SK-N-MC (cell line): ENCODE measurements at regions not wholly inside any gene's neighbourhood (a gene's known extent, or its start where the extent isn't known, plus 50 kb on each side); places are given as distances from the start of the nearest gene placed in this dataset.

ENCODE experiments used
- EZH2 ChIP-seq: fragments of 200-600 bp; sonication (generic); IDR thresholded peaks from one replicate; pipeline ENCODE4 v1.6.1; 2017; ENCODE audit warnings: antibody characterized with exemption
- FOXP2 ChIP-seq: optimal IDR thresholded peaks from 2 replicates; pipeline ENCODE3; 2011; ENCODE audit warnings: mild to moderate bottlenecking, moderate library complexity; ENCODE audit not compliant: insufficient read depth; ENCODE audit errors: extremely low read length, control extremely low read depth
- POLR2AphosphoS5 ChIP-seq: IDR thresholded peaks from 2 replicates; pipeline ENCODE4 v1.6.1; 2012; ENCODE audit warnings: mild to moderate bottlenecking, low read depth, low read length, borderline replicate concordance

DNA sequence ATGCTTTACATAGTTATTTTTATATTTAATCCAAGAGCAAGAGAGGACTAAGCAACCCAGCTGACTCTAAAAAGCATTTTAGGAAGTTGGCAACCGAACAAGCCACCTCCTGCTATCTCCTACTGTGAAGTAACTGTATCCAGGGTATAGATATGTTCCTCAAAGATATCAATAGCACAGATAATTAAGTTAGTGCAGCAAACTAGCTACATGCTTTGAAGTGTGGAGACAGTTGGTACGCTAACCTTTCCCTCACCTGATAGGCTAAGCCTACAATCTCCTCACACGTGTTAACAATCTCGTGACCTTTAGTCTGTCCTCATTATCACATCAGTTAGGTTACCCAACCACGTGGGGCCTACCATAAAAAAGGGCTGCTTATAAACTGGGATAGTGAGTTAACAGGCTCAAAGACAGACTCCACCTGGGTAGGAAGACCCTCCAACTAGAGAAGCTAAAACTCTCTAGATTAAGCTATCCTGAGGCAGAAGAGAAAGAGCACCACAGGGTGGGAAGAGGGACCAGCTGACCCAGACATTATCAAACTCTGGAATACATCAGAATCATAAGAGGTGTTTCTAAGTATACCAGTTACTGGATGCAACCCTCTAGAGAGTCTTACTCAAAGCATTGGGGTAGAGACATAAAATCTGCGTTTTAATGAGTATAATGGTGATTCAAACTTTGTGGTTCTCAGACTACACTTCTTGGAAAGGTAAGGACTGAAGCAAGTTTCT, 340.1 kb upstream of the ESRRG start:
- TF ChIP-seq EZH2: no peak
- TF ChIP-seq POLR2AphosphoS5: no peak
- TF ChIP-seq FOXP2: no peak
